ENCODE measurements at regions not wholly inside any gene's neighbourhood (a gene's known extent, or its start where the extent isn't known, plus 50 kb on each side); places are given as distances from the start of the nearest gene placed in this dataset.

DNA sequence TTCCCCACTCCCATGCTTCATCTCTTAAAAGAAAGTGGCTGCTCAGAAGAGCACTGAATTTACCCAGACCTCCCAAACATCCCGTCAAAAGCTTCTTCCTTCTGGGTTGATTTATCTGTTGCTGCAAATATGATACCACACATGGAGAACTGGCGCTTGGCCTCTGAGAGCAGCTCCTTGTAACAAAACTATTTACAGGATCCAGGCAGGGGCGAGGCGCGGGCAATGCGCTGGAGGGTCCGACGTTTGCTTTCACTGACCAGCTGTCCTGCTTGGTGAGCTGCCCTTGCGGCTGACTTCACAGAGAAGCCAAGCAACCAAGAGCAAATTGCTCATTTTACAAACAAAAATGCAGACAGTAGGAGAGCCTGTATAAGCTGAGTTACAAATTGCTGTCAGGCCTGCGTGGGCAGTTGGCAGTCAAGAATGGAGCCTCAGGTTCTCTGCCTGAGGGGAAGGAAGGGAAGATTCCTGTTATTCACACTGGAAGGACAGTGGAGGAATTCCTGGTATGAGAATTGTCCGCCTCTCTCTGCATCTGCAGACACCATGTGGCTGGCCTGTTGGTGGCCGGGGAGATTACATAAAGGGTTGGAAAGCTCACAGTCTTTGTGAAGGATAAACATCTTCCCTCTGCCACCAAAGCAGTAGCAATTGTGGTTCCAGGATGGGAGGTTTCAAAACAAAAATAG lies 192.2 kb upstream of the LEF1 start:
- FAIRE-seq: no peak
- H2AFZ ChIP-seq (ENCODE audit: low read depth, low read length): no peak overlapping the region
- H3K9ac ChIP-seq (replicated peaks; ENCODE audit: extremely low read depth, insufficient read depth, low read length): no peak overlapping the region
- no peaks in the 10 kb centered on the region for H4K20me1 ChIP-seq (replicated peaks; ENCODE audit: control insufficient read depth, extremely low read depth, insufficient read depth, low read length)
- H3K9me3 ChIP-seq (replicated peaks; ENCODE audit: control insufficient read depth, insufficient read depth, low read length): no peaks in the 10 kb centered on the region
- dilution Hi-C loops (cut with MboI; ENCODE audit: extremely low pct_ligation_motif_present, low sequenced_read_pairs) (no loop called here), intact Hi-C loops (cut with micrococcal nuclease) (no loop called here)
- DNase-seq (ENCODE audit: low read depth, low spot score): no peak
- no peak overlapping the region for H3K4me3 ChIP-seq (replicated peaks in 1 of 3; ENCODE audit: insufficient read depth in 1 of 3, low read depth in 1 of 3, low read length in 3 of 3)
- CTCF ChIA-PET: interaction anchor here (1.0 kb wide), 1 partner anchor 13 kb away, joined by 3 read pairs; no protein-coding TSS in a partner anchor
- BruUV-seq (replicated peaks): no TSS peak
- H3K4me2 ChIP-seq (ENCODE audit: insufficient read depth, low read length): no peak overlapping the region
- POLR2A ChIA-PET: no interaction called here
- no peaks in the 10 kb centered on the region for H3K4me1 ChIP-seq (ENCODE audit: control insufficient read depth, extremely low read depth, insufficient read depth, low read length)
- H3K27ac ChIP-seq (ENCODE audit: insufficient read depth, low read depth, low read length): no peak overlapping the region
- H3K36me3 ChIP-seq (ENCODE audit: control insufficient read depth in 2 of 2, extremely low read depth in 1 of 2, insufficient read depth in 2 of 2, low read length in 2 of 2): no peaks in the 10 kb centered on the region
- no peaks in the 10 kb centered on the region for H3K79me2 ChIP-seq (ENCODE audit: control insufficient read depth, insufficient read depth, low read length)
- H3K9me1 ChIP-seq (replicated peaks; ENCODE audit: control insufficient read depth, extremely low read depth, insufficient read depth, low read length): no peaks in the 10 kb centered on the region
- peaks cover 0 to 2% of the 10 kb centered on the region in 2 experiments for H3K27me3 ChIP-seq (ENCODE audit: control insufficient read depth in 2 of 2, insufficient read depth in 2 of 2, low read length in 2 of 2)
- TF ChIP-seq, protein P1, sequence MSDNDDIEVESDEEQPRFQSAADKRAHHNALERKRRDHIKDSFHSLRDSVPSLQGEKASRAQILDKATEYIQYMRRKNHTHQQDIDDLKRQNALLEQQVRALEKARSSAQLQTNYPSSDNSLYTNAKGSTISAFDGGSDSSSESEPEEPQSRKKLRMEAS (IDR thresholded peaks at IDR 0.05; ENCODE audit: insufficient read depth, insufficient read length): no peak
- TF ChIP-seq GATA2 (IDR thresholded peaks at IDR 0.05; ENCODE audit: insufficient read depth, insufficient read length, low read depth, low read length): no peak
- TF ChIP-seq FOS (IDR thresholded peaks at IDR 0.05; ENCODE audit: borderline replicate concordance, insufficient read depth, low read length): no peak
- TF ChIP-seq MYC (IDR thresholded peaks at IDR 0.05; ENCODE audit: low read depth, low read length): no peak
- TF ChIP-seq POLR2A (IDR thresholded peaks at IDR 0.05; ENCODE audit: low read depth, low read length): no peak
- TF ChIP-seq EZH2 (IDR thresholded peaks at IDR 0.05; ENCODE audit: borderline replicate concordance, low read depth, low read length, severe bottlenecking): no peak
- TF ChIP-seq, protein P2, sequence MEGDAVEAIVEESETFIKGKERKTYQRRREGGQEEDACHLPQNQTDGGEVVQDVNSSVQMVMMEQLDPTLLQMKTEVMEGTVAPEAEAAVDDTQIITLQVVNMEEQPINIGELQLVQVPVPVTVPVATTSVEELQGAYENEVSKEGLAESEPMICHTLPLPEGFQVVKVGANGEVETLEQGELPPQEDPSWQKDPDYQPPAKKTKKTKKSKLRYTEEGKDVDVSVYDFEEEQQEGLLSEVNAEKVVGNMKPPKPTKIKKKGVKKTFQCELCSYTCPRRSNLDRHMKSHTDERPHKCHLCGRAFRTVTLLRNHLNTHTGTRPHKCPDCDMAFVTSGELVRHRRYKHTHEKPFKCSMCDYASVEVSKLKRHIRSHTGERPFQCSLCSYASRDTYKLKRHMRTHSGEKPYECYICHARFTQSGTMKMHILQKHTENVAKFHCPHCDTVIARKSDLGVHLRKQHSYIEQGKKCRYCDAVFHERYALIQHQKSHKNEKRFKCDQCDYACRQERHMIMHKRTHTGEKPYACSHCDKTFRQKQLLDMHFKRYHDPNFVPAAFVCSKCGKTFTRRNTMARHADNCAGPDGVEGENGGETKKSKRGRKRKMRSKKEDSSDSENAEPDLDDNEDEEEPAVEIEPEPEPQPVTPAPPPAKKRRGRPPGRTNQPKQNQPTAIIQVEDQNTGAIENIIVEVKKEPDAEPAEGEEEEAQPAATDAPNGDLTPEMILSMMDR (IDR thresholded peaks at IDR 0.05; ENCODE audit: extremely low read depth in 1 of 2, insufficient read depth in 1 of 2, low read depth in 1 of 2, low read length in 2 of 2): no peak
- TF ChIP-seq JUN (IDR thresholded peaks at IDR 0.05; ENCODE audit: borderline replicate concordance, insufficient read depth, insufficient read length, low read depth): no peak
- no peak for TF ChIP-seq POLR2AphosphoS5 (IDR thresholded peaks at IDR 0.05; ENCODE audit: insufficient read depth, low read depth, low read length)

Measured in endothelial cell of umbilical vein (primary cell).